Posterior vena cava (tissue), 2 donors: ENCODE measurements at regions not wholly inside any gene's neighbourhood (a gene's known extent, or its start where the extent isn't known, plus 50 kb on each side); places are given as distances from the start of the nearest gene placed in this dataset.

Experiments used
- DNase-seq: peaks from one replicate; pipeline ENCODE4 v3.0.0-alpha.2; 2020; ENCODE audit warnings: low spot score
- intact Hi-C, 2 donors: fragments of 100-400 bp; cut with DNase I; formaldehyde crosslinking; loops; one replicate each; pipeline versions ENCODE4 v1.14.1 to v1.14.2; 2022 to 2023
- donor health status: DM: yes; HTN: yes; CAD: no.
- donor health status: DM: yes; HTN: yes; CAD: no.

- intact Hi-C loops, result no loop called here
- DNase-seq, result peak; percentile 68
These were observed 383.2 kb upstream of the LRRC4C start for GRCh38 chr11:41842673-41843072.

GRCh38 chr11:41845066-41845465 is 385.6 kb upstream of the LRRC4C start:
- intact Hi-C loops, result no loop called here
- no peak for DNase-seq

- DNase-seq, result no peak
- intact Hi-C loops, result no loop called here
These were observed 388.9 kb upstream of the LRRC4C start for GRCh38 chr11:41848349-41848748.

GRCh38 chr11:41849250-41849649 is 389.8 kb upstream of the LRRC4C start:
- intact Hi-C loops, result no loop called here

GRCh38 chr11:41851743-41852142 is 392.3 kb upstream of the LRRC4C start:
- intact Hi-C loops, result no loop called here
- DNase-seq, result no peak

More at GRCh38 chr11:41849250-41849649, 389.8 kb upstream of the LRRC4C start:
- DNase-seq, result no peak

- intact Hi-C loops, result no loop called here
These were observed 402.4 kb upstream of the LRRC4C start for GRCh38 chr11:41861838-41862237.

GRCh38 chr11:41866525-41866924 is 407.1 kb upstream of the LRRC4C start:
- no peak for DNase-seq
- intact Hi-C loops, result loop anchor here in 1 of 2 donors (5.0 kb wide), 1 partner anchor 596 kb away; no protein-coding TSS in a partner anchor

More at GRCh38 chr11:41861838-41862237, 402.4 kb upstream of the LRRC4C start:
- DNase-seq, result no peak

- intact Hi-C loops, result loop anchor here in 1 of 2 donors (5.0 kb wide), 1 partner anchor 594 kb away; no protein-coding TSS in a partner anchor
- no peak for DNase-seq
These were observed 409.2 kb upstream of the LRRC4C start for GRCh38 chr11:41868606-41869005.

- intact Hi-C loops, result no loop called here
- no peak for DNase-seq
These were observed 413.0 kb upstream of the LRRC4C start for GRCh38 chr11:41872426-41872825.

GRCh38 chr11:41872870-41873269 is 413.4 kb upstream of the LRRC4C start:
- intact Hi-C loops, result no loop called here
- no peak for DNase-seq

GRCh38 chr11:41878095-41878494 is 418.6 kb upstream of the LRRC4C start:
- DNase-seq, result no peak
- intact Hi-C loops, result no loop called here

GRCh38 chr11:41879214-41879613 is 419.8 kb upstream of the LRRC4C start:
- intact Hi-C loops, result no loop called here
- DNase-seq, result no peak

- no peak for DNase-seq
- intact Hi-C loops, result no loop called here
These were observed 435.6 kb upstream of the LRRC4C start for GRCh38 chr11:41895081-41895480.

- DNase-seq, result no peak
These were observed 438.5 kb upstream of the LRRC4C start for GRCh38 chr11:41897991-41898390.

GRCh38 chr11:41917900-41918299 is 458.4 kb upstream of the LRRC4C start:
- no peak for DNase-seq
- intact Hi-C loops, result no loop called here

More at GRCh38 chr11:41897991-41898390, 438.5 kb upstream of the LRRC4C start:
- intact Hi-C loops, result no loop called here

- intact Hi-C loops, result no loop called here
- DNase-seq, result no peak
These were observed 460.9 kb upstream of the LRRC4C start for GRCh38 chr11:41920374-41920773.

- intact Hi-C loops, result no loop called here
- DNase-seq, result no peak
These were observed 462.4 kb upstream of the LRRC4C start for GRCh38 chr11:41921746-41922390.

- intact Hi-C loops, result no loop called here
- DNase-seq, result no peak
These were observed 466.9 kb upstream of the LRRC4C start for GRCh38 chr11:41926339-41926738.

GRCh38 chr11:41935241-41935640 is 475.8 kb upstream of the LRRC4C start:
- intact Hi-C loops, result no loop called here
- DNase-seq, result no peak

GRCh38 chr11:41935795-41936194 is 476.3 kb upstream of the LRRC4C start:
- no peak for DNase-seq
- intact Hi-C loops, result no loop called here

GRCh38 chr11:41943656-41944055 is 484.2 kb upstream of the LRRC4C start:
- no peak for DNase-seq
- intact Hi-C loops, result no loop called here

- intact Hi-C loops, result no loop called here
- DNase-seq, result no peak
These were observed 487.9 kb upstream of the LRRC4C start for GRCh38 chr11:41947392-41947791.
